ENCODE measurements at regions not wholly inside any gene's neighbourhood (a gene's known extent, or its start where the extent isn't known, plus 50 kb on each side); places are given as distances from the start of the nearest gene placed in this dataset.

GRCh38 chr5:116908537-116908936 is 333.9 kb upstream of the SEMA6A start:
- TF ChIP-seq YY1 (IDR thresholded peaks at IDR 0.05; ENCODE audit: insufficient read depth, insufficient read length), result no peak
- TF ChIP-seq ZNF274 (IDR thresholded peaks at IDR 0.05; ENCODE audit: low read depth, low read length), result no peak
- TF ChIP-seq SUZ12 (IDR thresholded peaks at IDR 0.05; ENCODE audit: extremely low read depth, insufficient read depth, insufficient read length), result no peak
- H3K4me3 ChIP-seq (ENCODE audit: insufficient read length, low read depth), result no peak overlapping the region

GRCh38 chr5:116905885-116906284 is 331.3 kb upstream of the SEMA6A start:
- H3K36me3 ChIP-seq (ENCODE audit: insufficient read depth, insufficient read length, low read length), result no peaks in the 10 kb centered on the region
- no peak for DNase-seq (ENCODE audit: low read depth, low spot score)
- no peaks in the 10 kb centered on the region for H3K4me1 ChIP-seq (ENCODE audit: insufficient read depth, insufficient read length)
- no peaks in the 10 kb centered on the region for H3K27me3 ChIP-seq (ENCODE audit: insufficient read depth, insufficient read length)
- H3K9me3 ChIP-seq (ENCODE audit: insufficient read depth, low read length), result no peaks in the 10 kb centered on the region; the same call in 1 of the 2 replicates
- TF ChIP-seq SUZ12 (IDR thresholded peaks at IDR 0.05; ENCODE audit: extremely low read depth, insufficient read depth, insufficient read length), result no peak
- TF ChIP-seq YY1 (IDR thresholded peaks at IDR 0.05; ENCODE audit: insufficient read depth, insufficient read length), result no peak
- TF ChIP-seq ZNF274 (IDR thresholded peaks at IDR 0.05; ENCODE audit: low read depth, low read length), result no peak
- no peak overlapping the region for H3K9ac ChIP-seq (ENCODE audit: insufficient read length, low read depth)
- no peak overlapping the region for H3K4me3 ChIP-seq (ENCODE audit: insufficient read length, low read depth)

More at GRCh38 chr5:116908537-116908936, 333.9 kb upstream of the SEMA6A start:
- DNase-seq (ENCODE audit: low read depth, low spot score), result no peak
- no peaks in the 10 kb centered on the region for H3K9me3 ChIP-seq (ENCODE audit: insufficient read depth, low read length)
- no peaks in the 10 kb centered on the region for H3K27me3 ChIP-seq (ENCODE audit: insufficient read depth, insufficient read length)
- no peak overlapping the region for H3K9ac ChIP-seq (ENCODE audit: insufficient read length, low read depth)
- no peaks in the 10 kb centered on the region for H3K4me1 ChIP-seq (ENCODE audit: insufficient read depth, insufficient read length)
- no peaks in the 10 kb centered on the region for H3K36me3 ChIP-seq (ENCODE audit: insufficient read depth, insufficient read length, low read length)

DNA sequence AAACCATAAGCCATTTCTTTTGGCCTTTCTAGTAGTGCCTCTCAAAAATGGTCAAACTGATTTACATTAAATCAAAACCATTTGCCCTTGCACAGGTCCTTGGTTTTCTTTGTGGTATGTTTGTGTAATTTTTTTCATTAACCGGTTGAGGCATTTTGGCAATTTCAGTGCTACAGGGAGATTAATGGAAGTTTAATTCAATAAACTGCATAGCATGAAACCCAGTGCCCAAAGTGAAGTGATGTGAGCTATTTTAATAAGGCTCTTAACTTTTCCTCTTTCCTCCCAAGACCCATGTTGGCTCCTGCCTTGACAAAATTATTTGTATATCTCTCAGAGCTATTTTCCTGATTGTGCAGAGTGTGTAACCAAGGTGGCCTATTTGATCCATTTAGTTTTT is 326.2 kb upstream of the SEMA6A start:
- H3K4me1 ChIP-seq (ENCODE audit: insufficient read depth, insufficient read length), result no peaks in the 10 kb centered on the region
- no peaks in the 10 kb centered on the region; the same call in 1 of the 2 replicates for H3K9me3 ChIP-seq (ENCODE audit: insufficient read depth, low read length)
- TF ChIP-seq SUZ12 (IDR thresholded peaks at IDR 0.05; ENCODE audit: extremely low read depth, insufficient read depth, insufficient read length) (no peak), ZNF274 (IDR thresholded peaks at IDR 0.05; ENCODE audit: low read depth, low read length) (no peak), YY1 (IDR thresholded peaks at IDR 0.05; ENCODE audit: insufficient read depth, insufficient read length) (no peak)

GRCh38 chr5:116898917-116899316 is 324.3 kb upstream of the SEMA6A start:
- H3K9ac ChIP-seq (ENCODE audit: insufficient read length, low read depth), result no peak overlapping the region
- no peak for DNase-seq (ENCODE audit: low read depth, low spot score)
- TF ChIP-seq ZNF274 (IDR thresholded peaks at IDR 0.05; ENCODE audit: low read depth, low read length) (no peak), YY1 (IDR thresholded peaks at IDR 0.05; ENCODE audit: insufficient read depth, insufficient read length) (no peak)
- no peaks in the 10 kb centered on the region for H3K36me3 ChIP-seq (ENCODE audit: insufficient read depth, insufficient read length, low read length)
- no peaks in the 10 kb centered on the region for H3K27me3 ChIP-seq (ENCODE audit: insufficient read depth, insufficient read length)
- H3K9me3 ChIP-seq (ENCODE audit: insufficient read depth, low read length), result no peaks in the 10 kb centered on the region; the same call in 1 of the 2 replicates
- H3K4me1 ChIP-seq (ENCODE audit: insufficient read depth, insufficient read length), result no peaks in the 10 kb centered on the region
- no peak overlapping the region for H3K4me3 ChIP-seq (ENCODE audit: insufficient read length, low read depth)

More for the DNA sequence above, 326.2 kb upstream of the SEMA6A start:
- H3K4me3 ChIP-seq (ENCODE audit: insufficient read length, low read depth), result no peak overlapping the region
- DNase-seq (ENCODE audit: low read depth, low spot score), result no peak
- no peaks in the 10 kb centered on the region for H3K27me3 ChIP-seq (ENCODE audit: insufficient read depth, insufficient read length)
- H3K9ac ChIP-seq (ENCODE audit: insufficient read length, low read depth), result no peak overlapping the region
- H3K36me3 ChIP-seq (ENCODE audit: insufficient read depth, insufficient read length, low read length), result no peaks in the 10 kb centered on the region

DNA sequence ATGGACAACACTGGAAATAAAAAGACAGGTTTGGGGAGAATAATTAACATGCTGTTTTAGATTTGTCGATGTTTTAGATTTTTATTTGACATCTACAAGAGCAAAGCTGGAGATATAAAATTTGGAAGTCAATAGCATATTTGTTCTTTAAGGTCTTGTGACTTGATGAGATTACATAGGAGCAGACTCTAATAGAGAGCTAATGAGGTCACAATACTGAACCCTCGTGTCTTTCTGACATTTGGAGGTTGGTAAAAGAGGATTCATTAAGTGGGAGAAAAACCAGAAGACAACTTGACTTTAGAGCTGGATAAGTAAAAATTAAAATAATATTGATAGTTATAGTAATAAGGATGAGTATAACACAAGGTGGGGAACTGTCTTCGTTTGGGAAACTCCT is 322.7 kb upstream of the SEMA6A start:
- DNase-seq (ENCODE audit: low read depth, low spot score), result no peak

GRCh38 chr5:116896001-116896400 is 321.4 kb upstream of the SEMA6A start:
- Histone ChIP-seq H3K4me3 (ENCODE audit: insufficient read length, low read depth) (no peak overlapping the region), H3K9me3 (ENCODE audit: insufficient read depth, low read length) (no peaks in the 10 kb centered on the region), H3K27me3 (ENCODE audit: insufficient read depth, insufficient read length) (no peaks in the 10 kb centered on the region), H3K9ac (ENCODE audit: insufficient read length, low read depth) (no peak overlapping the region), H3K36me3 (ENCODE audit: insufficient read depth, insufficient read length, low read length) (no peaks in the 10 kb centered on the region), H3K4me1 (ENCODE audit: insufficient read depth, insufficient read length) (no peaks in the 10 kb centered on the region)
- TF ChIP-seq SUZ12 (IDR thresholded peaks at IDR 0.05; ENCODE audit: extremely low read depth, insufficient read depth, insufficient read length) (no peak), YY1 (IDR thresholded peaks at IDR 0.05; ENCODE audit: insufficient read depth, insufficient read length) (no peak), ZNF274 (IDR thresholded peaks at IDR 0.05; ENCODE audit: low read depth, low read length) (no peak)
- DNase-seq (ENCODE audit: low read depth, low spot score), result no peak

More for the DNA sequence above, 322.7 kb upstream of the SEMA6A start:
- Histone ChIP-seq H3K27me3 (ENCODE audit: insufficient read depth, insufficient read length) (no peaks in the 10 kb centered on the region), H3K36me3 (ENCODE audit: insufficient read depth, insufficient read length, low read length) (no peaks in the 10 kb centered on the region), H3K9me3 (ENCODE audit: insufficient read depth, low read length) (no peaks in the 10 kb centered on the region), H3K9ac (ENCODE audit: insufficient read length, low read depth) (no peak overlapping the region), H3K4me3 (ENCODE audit: insufficient read length, low read depth) (no peak overlapping the region), H3K4me1 (ENCODE audit: insufficient read depth, insufficient read length) (no peaks in the 10 kb centered on the region)
- TF ChIP-seq YY1 (IDR thresholded peaks at IDR 0.05; ENCODE audit: insufficient read depth, insufficient read length) (no peak), SUZ12 (IDR thresholded peaks at IDR 0.05; ENCODE audit: extremely low read depth, insufficient read depth, insufficient read length) (no peak), ZNF274 (IDR thresholded peaks at IDR 0.05; ENCODE audit: low read depth, low read length) (no peak)

- H3K9me3 ChIP-seq (ENCODE audit: insufficient read depth, low read length), result no peaks in the 10 kb centered on the region
- DNase-seq (ENCODE audit: low read depth, low spot score), result no peak
- H3K27me3 ChIP-seq (ENCODE audit: insufficient read depth, insufficient read length), result no peaks in the 10 kb centered on the region
- H3K36me3 ChIP-seq (ENCODE audit: insufficient read depth, insufficient read length, low read length), result no peaks in the 10 kb centered on the region
- no peak overlapping the region for H3K4me3 ChIP-seq (ENCODE audit: insufficient read length, low read depth)
- no peak for TF ChIP-seq ZNF274 (IDR thresholded peaks at IDR 0.05; ENCODE audit: low read depth, low read length)
- no peak for TF ChIP-seq SUZ12 (IDR thresholded peaks at IDR 0.05; ENCODE audit: extremely low read depth, insufficient read depth, insufficient read length)
- no peak for TF ChIP-seq YY1 (IDR thresholded peaks at IDR 0.05; ENCODE audit: insufficient read depth, insufficient read length)
- H3K4me1 ChIP-seq (ENCODE audit: insufficient read depth, insufficient read length), result no peaks in the 10 kb centered on the region
- H3K9ac ChIP-seq (ENCODE audit: insufficient read length, low read depth), result no peak overlapping the region
Observed at GRCh38 chr5:116892993-116893392, 318.4 kb upstream of the SEMA6A start.

All from NT2/D1 (cell line).